Activated naive CD4-positive, alpha-beta T cell treated with anti-CD3 and anti-CD28 coated beads for 36 hours (primary cell): ENCODE measurements at regions not wholly inside any gene's neighbourhood (a gene's known extent, or its start where the extent isn't known, plus 50 kb on each side); places are given as distances from the start of the nearest gene placed in this dataset.

Experiments
- CTCF ChIA-PET: fragments of 350-600 bp; sonication (Branson Sonifier 250); formaldehyde crosslinking; loops from one replicate; lab custom pipeline; 2021; ENCODE audit warnings: antibody characterized with exemption; lab: Charles Lee
- DNase-seq: peaks from one replicate; pipeline ENCODE4 v3.0.0-alpha.2; 2020
- H3K27ac Mint-ChIP-seq: one replicate; pipeline ENCODE4 v1.8.0; 2021; ENCODE audit warnings: mild to moderate bottlenecking, mixed read lengths
- H3K27me3 Mint-ChIP-seq: one replicate; pipeline ENCODE4 v1.8.0; 2021; ENCODE audit warnings: low read depth, mixed read lengths
- H3K36me3 Mint-ChIP-seq: one replicate; pipeline ENCODE4 v1.8.0; 2021; ENCODE audit warnings: low read depth, mixed read lengths
- H3K4me1 Mint-ChIP-seq: one replicate; pipeline ENCODE4 v1.8.0; 2021; ENCODE audit warnings: low read depth, mixed read lengths
- H3K4me3 Mint-ChIP-seq: one replicate; pipeline ENCODE4 v1.8.0; 2021; ENCODE audit warnings: mild to moderate bottlenecking, moderate library complexity, mixed read lengths
- H3K9me3 Mint-ChIP-seq: one replicate; pipeline ENCODE4 v1.8.0; 2021; ENCODE audit warnings: mixed read lengths
- intact Hi-C: fragments of 100-400 bp; cut with micrococcal nuclease; formaldehyde crosslinking; loops from one replicate; pipeline ENCODE4 v1.15.1; 2023

- Mint-ChIP-seq H3K4me3 (no peak overlapping the region), H3K9me3 (no peaks in the 10 kb centered on the region), H3K27me3 (peaks cover 3% of the 10 kb centered on the region), H3K4me1 (no peaks in the 10 kb centered on the region), H3K36me3 (no peaks in the 10 kb centered on the region), H3K27ac (no peak overlapping the region)
- intact Hi-C loops, result no loop called here
- peak; percentile 30 for DNase-seq
- CTCF ChIA-PET, result no interaction called here
These were observed 54.4 kb upstream of the TLE3 start for GRCh38 chr15:70152070-70152480.

GRCh38 chr15:70151462-70151861 lies 53.7 kb upstream of the TLE3 start:
- DNase-seq, result no peak
- Mint-ChIP-seq H3K36me3 (no peaks in the 10 kb centered on the region), H3K9me3 (no peaks in the 10 kb centered on the region), H3K27me3 (peaks cover 3% of the 10 kb centered on the region), H3K27ac (no peak overlapping the region), H3K4me3 (no peak overlapping the region), H3K4me1 (no peaks in the 10 kb centered on the region)
- CTCF ChIA-PET, result no interaction called here
- intact Hi-C loops, result no loop called here

DNA sequence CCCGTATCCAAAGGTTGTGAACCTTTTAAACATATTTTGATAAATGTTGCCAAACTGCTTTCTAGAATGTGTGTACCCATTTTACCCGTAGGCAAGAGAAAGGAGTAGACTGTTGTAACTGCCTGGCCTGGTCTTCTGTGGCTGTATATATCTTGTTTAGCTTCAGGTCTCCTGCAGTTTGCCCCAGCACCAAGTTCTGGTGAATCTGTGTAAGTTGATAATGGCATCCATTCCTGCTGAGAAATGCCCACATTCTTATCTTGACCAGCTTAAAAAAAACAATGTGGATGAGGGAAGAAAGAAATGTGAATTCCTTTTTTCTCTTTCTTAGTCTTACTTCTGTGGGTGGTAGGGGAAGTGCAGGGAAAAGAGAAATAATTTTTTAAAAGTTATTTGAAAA lies 53.3 kb upstream of the TLE3 start:
- CTCF ChIA-PET, result no interaction called here
- Mint-ChIP-seq H3K27me3 (peaks cover 3% of the 10 kb centered on the region), H3K27ac (no peak overlapping the region), H3K9me3 (no peaks in the 10 kb centered on the region), H3K4me1 (no peaks in the 10 kb centered on the region), H3K4me3 (no peak overlapping the region), H3K36me3 (no peaks in the 10 kb centered on the region)
- intact Hi-C loops, result no loop called here
- no peak for DNase-seq

- Mint-ChIP-seq H3K27me3 (peaks cover 3% of the 10 kb centered on the region), H3K36me3 (no peaks in the 10 kb centered on the region), H3K27ac (no peak overlapping the region), H3K4me3 (no peak overlapping the region), H3K9me3 (no peaks in the 10 kb centered on the region), H3K4me1 (no peaks in the 10 kb centered on the region)
- intact Hi-C loops, result no loop called here
- DNase-seq, result no peak
- CTCF ChIA-PET, result no interaction called here
These were observed 52.7 kb upstream of the TLE3 start for GRCh38 chr15:70150405-70150747.

- Mint-ChIP-seq H3K4me1 (no peaks in the 10 kb centered on the region), H3K4me3 (no peak overlapping the region), H3K36me3 (no peaks in the 10 kb centered on the region), H3K27me3 (peaks cover 3% of the 10 kb centered on the region), H3K9me3 (no peaks in the 10 kb centered on the region), H3K27ac (no peak overlapping the region)
- no peak for DNase-seq
- intact Hi-C loops, result no loop called here
- CTCF ChIA-PET, result interaction anchor here (0.6 kb wide), 1 partner anchor 669 kb away, joined by 3 read pairs; no protein-coding TSS in a partner anchor
These were observed 52.1 kb upstream of the TLE3 start for GRCh38 chr15:70149667-70150404.

DNA sequence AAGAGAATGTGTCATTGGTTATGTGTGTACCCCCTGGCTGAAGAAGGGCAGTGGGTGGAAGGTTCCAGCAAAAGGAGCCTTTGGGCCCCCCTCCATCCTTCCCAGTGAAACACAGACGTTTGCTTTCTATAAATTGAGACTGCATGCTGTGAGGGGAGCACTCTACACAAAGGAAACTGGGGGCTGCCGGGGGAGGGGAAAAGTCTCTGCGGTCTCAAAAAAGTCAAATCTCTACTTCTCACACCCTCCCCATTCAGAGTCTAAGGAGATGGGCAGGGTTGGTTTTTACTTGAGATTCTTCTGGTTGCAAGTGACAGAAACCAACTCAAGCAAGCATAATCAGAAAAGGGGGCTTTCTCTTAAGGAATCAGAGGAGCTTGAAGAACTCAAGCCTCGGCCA lies 50.1 kb upstream of the TLE3 start:
- Mint-ChIP-seq H3K27ac (no peak overlapping the region), H3K4me1 (peaks cover 3% of the 10 kb centered on the region), H3K9me3 (no peaks in the 10 kb centered on the region), H3K27me3 (peaks cover 3% of the 10 kb centered on the region), H3K36me3 (no peaks in the 10 kb centered on the region), H3K4me3 (no peak overlapping the region)
- DNase-seq, result no peak
- CTCF ChIA-PET, result no interaction called here
- intact Hi-C loops, result no loop called here
